ENCODE measurements at regions not wholly inside any gene's neighbourhood (a gene's known extent, or its start where the extent isn't known, plus 50 kb on each side); places are given as distances from the start of the nearest gene placed in this dataset.

DNA sequence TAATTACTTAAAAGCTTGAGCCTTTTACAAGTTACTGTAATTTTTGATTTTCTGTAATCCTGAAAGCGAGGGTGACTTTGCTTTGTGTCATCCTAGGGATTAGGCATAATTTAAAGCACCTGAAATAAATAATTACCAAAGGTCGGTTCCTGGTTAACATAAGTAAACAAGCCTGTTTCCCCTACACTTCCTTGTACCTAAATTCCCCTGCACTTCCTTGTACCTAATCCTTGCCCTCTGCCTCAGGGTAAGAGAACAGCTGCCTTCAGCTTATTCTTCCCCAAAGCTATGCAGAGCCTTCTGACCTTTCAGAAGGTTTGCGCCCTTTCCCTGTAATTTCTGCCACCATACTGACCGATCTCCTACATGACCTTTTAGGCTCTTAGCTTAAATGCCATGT lies 166.1 kb upstream of the PDE5A start:
- POLR2A ChIA-PET, result no interaction called here
- H3K4me3 Mint-ChIP-seq, result no peak overlapping the region
- DNase-seq (no peak), ATAC-seq (no peak)
- no peaks in the 10 kb centered on the region for H3K36me3 Mint-ChIP-seq
- H3K9me3 Mint-ChIP-seq, result peaks cover 0 to 2% (median 0%) of the 10 kb centered on the region in 9 donors
- H3K4me1 Mint-ChIP-seq, result no peaks in the 10 kb centered on the region
- H3K27me3 Mint-ChIP-seq, result peaks cover 0 to 14% (median 2%) of the 10 kb centered on the region in 5 donors
- no peak overlapping the region for H3K27ac Mint-ChIP-seq

DNA sequence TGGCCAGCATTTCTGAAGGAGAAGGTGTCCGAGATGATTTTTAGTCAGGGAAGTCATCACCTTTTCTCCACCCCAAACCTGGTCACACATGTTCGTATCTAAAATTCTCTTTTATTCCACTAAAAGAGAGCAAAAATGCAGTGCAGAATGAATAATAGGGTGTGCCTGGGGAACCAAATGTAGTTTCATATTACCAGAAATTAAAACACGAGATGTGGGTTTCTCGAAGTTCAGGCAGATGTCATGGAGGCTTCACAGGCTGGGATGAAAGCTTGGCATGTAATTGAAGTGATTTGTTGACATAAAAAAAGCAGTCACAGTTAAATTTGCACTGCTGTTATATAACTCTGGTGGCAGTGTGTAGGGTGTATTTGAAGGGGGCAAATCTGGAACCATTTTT lies 165.5 kb upstream of the PDE5A start:
- H3K27me3 Mint-ChIP-seq, result peaks cover 0 to 14% (median 2%) of the 10 kb centered on the region in 5 donors
- no peak overlapping the region for H3K4me3 Mint-ChIP-seq
- DNase-seq (no peak), ATAC-seq (no peak)
- H3K36me3 Mint-ChIP-seq, result no peaks in the 10 kb centered on the region
- H3K27ac Mint-ChIP-seq, result no peak overlapping the region
- H3K4me1 Mint-ChIP-seq, result no peaks in the 10 kb centered on the region
- POLR2A ChIA-PET, result no interaction called here
- H3K9me3 Mint-ChIP-seq, result peaks cover 0 to 2% (median 0%) of the 10 kb centered on the region in 9 donors

DNA sequence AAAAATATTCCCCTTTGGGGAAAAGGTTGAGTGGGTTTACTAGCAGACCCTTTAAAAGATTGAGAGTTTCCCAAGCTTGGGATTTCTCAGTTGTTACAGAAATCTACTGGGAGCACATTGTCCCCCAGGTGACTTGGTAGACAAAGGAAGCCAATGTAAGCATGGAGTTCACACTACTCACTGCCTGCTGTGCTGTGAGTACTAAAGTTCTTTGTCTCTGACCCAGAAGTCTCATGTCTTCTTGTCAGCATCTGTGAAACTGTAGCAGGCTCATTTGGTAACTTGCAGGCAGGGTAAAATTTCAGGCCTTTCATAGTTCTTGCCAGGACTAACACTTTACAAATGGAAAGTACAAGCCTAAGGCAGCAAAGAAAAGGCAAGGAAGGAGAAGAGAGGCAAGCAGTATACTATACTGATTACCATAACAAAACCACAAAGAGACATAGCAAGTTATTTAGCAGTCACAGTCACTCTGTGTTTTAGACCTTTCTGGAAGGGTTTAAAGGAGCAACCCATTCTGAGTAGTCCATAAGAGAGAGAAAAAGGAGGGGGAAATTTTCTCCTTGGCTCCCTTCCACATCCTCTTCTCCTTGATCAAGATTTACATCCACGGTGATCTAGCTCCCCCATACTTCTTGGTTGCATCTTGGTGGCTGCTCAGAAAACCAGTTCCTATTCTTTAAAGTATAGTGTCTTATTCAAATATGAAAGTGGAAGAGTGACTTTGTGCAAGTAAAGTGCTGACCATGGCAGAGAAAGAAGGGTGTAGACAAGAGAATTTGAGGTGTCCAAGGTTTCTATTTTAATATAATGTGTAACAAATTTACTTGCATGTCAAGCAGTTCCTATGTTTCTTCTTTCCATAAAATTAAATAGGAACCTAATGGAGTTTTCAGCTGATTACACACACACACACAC lies 160.0 kb upstream of the PDE5A start:
- H3K4me3 Mint-ChIP-seq, result no peak overlapping the region

DNA sequence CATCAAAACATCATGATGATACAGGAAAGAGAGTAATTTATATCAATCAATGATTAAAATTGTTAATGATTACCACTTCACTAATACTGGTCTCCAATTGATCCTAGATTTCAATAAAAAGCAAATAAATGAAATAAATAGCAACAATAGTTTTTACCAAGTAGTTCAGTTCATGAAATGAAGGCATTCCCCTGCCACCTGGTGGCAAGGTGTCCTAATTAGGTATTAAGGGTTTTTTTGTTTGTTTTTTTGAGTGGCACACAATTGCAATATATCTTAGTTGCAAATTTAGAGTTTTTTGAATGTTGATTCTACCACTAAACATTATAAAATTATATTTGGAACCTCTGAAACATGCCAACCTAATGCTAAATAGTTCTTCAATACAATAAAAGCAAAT lies 157.4 kb upstream of the PDE5A start:
- Mint-ChIP-seq H3K9me3 (peaks cover 0 to 5% (median 0%) of the 10 kb centered on the region in 9 donors), H3K36me3 (no peaks in the 10 kb centered on the region), H3K27me3 (peaks cover 0 to 12% (median 4%) of the 10 kb centered on the region in 5 donors), H3K4me3 (no peak overlapping the region), H3K4me1 (no peaks in the 10 kb centered on the region), H3K27ac (no peak overlapping the region)
- DNase-seq, result no peak
- POLR2A ChIA-PET, result no interaction called here
- ATAC-seq, result no peak

More for the DNA sequence above, 160.0 kb upstream of the PDE5A start:
- no peak for ATAC-seq
- Mint-ChIP-seq H3K4me1 (no peaks in the 10 kb centered on the region), H3K36me3 (no peaks in the 10 kb centered on the region), H3K27me3 (peaks cover 0 to 22% (median 6%) of the 10 kb centered on the region in 5 donors), H3K9me3 (peaks cover 0 to 2% (median 0%) of the 10 kb centered on the region in 9 donors), H3K27ac (no peak overlapping the region)
- POLR2A ChIA-PET, result no interaction called here
- no peak for DNase-seq

DNA sequence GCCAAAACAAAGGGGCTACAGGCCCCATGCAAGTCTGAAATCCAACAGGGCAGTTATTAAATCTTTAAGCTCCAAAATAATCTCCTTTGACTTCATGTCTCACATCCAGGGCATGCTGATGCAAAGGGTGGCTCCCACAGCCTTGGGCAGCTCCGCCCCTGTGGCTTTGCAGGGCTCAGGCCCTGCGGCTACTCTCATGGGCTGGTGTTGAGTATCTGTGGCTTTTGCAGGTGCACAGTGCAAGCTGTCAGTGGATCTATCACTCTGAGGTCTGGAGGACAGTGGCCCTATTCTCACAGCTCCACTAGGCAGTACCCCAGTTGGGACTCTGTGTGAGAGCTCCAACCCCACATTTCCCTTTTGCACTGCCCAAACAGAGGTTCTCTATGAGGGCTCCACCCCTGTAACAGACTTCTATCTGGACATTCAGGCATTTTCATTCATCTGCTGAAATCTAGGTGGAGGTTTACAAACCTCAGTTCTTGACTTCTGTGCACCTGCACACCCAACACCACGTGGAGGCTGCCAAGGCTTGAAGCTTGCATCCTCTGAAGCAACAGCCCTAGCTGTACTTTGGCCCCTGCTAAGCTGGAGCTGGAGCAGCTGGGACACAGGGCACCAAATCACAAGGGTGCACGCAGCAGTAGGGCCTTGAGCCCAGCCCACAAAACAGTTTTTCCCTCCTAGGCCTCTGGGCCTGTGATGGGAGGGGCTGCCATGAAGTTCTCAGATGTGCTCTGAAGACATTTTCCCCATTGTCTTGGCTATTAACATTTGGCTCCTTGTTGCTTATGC lies 154.8 kb upstream of the PDE5A start:
- no peaks in the 10 kb centered on the region for H3K36me3 Mint-ChIP-seq
- POLR2A ChIA-PET, result no interaction called here
- no peaks in the 10 kb centered on the region for H3K4me1 Mint-ChIP-seq
- H3K27ac Mint-ChIP-seq, result no peak overlapping the region
- DNase-seq (no peak), ATAC-seq (no peak)
- no peak overlapping the region for H3K4me3 Mint-ChIP-seq
- H3K27me3 Mint-ChIP-seq, result peaks cover 0 to 12% (median 6%) of the 10 kb centered on the region in 5 donors
- H3K9me3 Mint-ChIP-seq, result peaks cover 0 to 5% (median 0%) of the 10 kb centered on the region in 9 donors

DNA sequence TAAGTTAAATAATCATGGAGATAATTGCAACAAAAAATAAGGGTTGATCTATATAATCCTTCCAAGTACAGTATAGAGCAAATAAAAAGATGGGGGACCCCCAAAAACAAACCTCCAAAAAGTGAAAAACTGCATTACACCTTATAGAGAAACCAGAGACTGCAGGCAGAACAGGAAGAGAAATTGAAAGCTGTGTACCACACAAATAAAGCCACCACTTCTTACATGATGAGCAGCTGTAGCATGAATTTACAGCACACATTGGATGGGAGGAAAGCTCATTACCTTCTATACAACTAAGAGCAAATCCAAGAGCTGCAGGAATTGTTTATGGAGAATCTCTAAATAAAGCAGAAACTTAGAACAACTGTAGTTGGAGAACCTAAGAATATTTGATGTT lies 152.4 kb upstream of the PDE5A start:
- no peak overlapping the region for H3K27ac Mint-ChIP-seq
- H3K36me3 Mint-ChIP-seq, result no peaks in the 10 kb centered on the region
- no peak for ATAC-seq
- H3K27me3 Mint-ChIP-seq, result peaks cover 0 to 10% (median 6%) of the 10 kb centered on the region in 5 donors
- peaks cover 0 to 10% (median 0%) of the 10 kb centered on the region in 9 donors for H3K9me3 Mint-ChIP-seq
- POLR2A ChIA-PET, result no interaction called here
- H3K4me3 Mint-ChIP-seq, result no peak overlapping the region
- no peak for DNase-seq
- H3K4me1 Mint-ChIP-seq, result peaks cover 0 to 2% (median 0%) of the 10 kb centered on the region in 4 donors

DNA sequence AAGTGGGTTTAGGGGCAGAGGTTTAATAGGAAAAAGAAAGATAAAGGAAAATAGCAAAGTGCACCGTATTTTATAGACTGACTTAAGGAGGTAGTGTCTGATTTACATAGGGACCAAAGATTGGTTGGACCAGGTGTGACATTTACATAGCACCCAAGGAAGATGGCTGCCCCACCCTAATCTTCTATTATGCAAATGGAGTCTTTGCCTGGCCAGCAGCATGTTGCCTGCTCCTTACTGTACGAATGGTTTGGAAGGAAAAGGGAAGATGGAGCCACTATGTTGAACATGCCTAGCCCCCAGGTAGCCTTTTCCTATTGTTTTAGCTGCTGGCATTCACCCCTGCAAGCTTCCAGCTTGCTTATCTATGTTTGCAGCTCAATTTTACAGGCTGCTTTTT lies 146.2 kb upstream of the PDE5A start:
- DNase-seq (no peak), ATAC-seq (no peak)
- Mint-ChIP-seq H3K4me1 (peaks cover 0 to 2% (median 0%) of the 10 kb centered on the region in 4 donors), H3K36me3 (no peaks in the 10 kb centered on the region), H3K4me3 (no peak overlapping the region), H3K27me3 (peaks cover 0 to 8% (median 3%) of the 10 kb centered on the region in 5 donors), H3K9me3 (peaks cover 0 to 10% (median 0%) of the 10 kb centered on the region in 9 donors), H3K27ac (no peak overlapping the region)
- POLR2A ChIA-PET, result no interaction called here

DNA sequence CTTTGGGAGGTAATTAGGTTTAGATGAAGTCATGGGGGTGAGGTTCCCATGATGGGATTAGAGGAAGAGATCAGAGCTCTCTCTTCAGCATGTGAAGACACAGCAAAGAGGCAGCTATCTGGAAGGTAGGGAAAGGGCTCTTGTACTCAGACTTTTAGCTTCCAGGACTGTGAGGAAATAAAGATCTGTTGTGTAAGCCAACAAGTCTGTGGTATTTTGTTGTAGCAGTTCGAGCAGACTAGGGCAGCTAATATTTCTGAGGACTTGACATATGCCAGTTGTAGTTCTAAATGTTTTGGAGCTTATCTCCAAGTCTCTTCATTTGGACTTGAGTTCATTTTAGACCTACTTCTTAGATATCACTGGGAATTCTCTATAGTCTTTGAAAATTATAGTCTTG lies 137.3 kb upstream of the PDE5A start:
- ATAC-seq, result no peak
- Mint-ChIP-seq H3K36me3 (no peaks in the 10 kb centered on the region), H3K27me3 (peaks cover 0 to 2% (median 0%) of the 10 kb centered on the region in 5 donors), H3K4me3 (no peak overlapping the region), H3K27ac (no peak overlapping the region), H3K9me3 (peaks cover 0 to 3% (median 0%) of the 10 kb centered on the region in 9 donors), H3K4me1 (no peaks in the 10 kb centered on the region)
- DNase-seq, result no peak
- POLR2A ChIA-PET, result no interaction called here

DNA sequence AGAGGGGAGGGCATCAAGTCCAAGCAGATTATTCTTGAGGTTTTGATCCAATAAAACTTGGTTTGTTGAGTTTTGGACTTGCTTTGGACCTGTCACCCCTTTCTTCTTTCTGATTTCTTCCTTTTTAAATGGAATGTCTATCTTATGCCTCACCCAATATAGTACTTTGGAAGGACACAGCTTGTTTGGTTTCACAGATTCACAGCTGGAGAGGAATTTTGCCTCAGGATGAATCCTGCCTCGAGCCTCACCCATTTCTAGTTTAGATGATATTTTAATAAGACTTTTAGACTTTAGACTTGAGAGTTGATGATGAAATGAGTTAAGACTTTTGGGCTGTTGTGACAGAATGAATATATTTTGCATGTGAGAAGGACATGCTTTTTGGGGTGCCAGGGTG lies 136.9 kb upstream of the PDE5A start:
- DNase-seq (no peak), ATAC-seq (no peak)
- POLR2A ChIA-PET, result no interaction called here
- Mint-ChIP-seq H3K36me3 (no peaks in the 10 kb centered on the region), H3K27me3 (peaks cover 0 to 2% (median 0%) of the 10 kb centered on the region in 5 donors), H3K4me1 (no peaks in the 10 kb centered on the region), H3K9me3 (peaks cover 0 to 3% (median 0%) of the 10 kb centered on the region in 9 donors), H3K27ac (no peak overlapping the region), H3K4me3 (no peak overlapping the region)

DNA sequence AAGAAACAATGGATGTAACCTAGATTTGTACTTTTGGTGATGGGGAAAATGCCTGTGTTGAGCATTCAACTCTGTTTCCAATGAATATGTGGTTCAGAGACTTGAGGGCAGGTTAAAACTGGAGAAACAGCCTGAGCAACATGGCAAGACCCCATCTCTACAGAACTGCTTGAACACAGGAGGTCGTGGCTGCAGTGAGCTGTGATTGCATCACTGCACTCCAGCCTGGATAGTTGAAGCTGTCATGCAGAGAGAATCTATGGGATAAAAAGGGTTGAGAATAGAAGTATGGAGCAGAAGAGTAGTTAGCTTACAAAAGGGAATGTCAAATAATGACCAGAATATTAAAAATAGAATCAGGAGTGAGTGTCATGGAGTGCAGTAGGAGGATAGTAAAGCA lies 134.8 kb upstream of the PDE5A start:
- H3K36me3 Mint-ChIP-seq, result no peaks in the 10 kb centered on the region
- H3K27ac Mint-ChIP-seq, result no peak overlapping the region
- H3K9me3 Mint-ChIP-seq, result peaks cover 0 to 3% (median 0%) of the 10 kb centered on the region in 9 donors
- DNase-seq, result no peak
- H3K27me3 Mint-ChIP-seq, result peaks cover 0 to 8% (median 2%) of the 10 kb centered on the region in 5 donors
- ATAC-seq, result no peak
- H3K4me1 Mint-ChIP-seq, result no peaks in the 10 kb centered on the region
- POLR2A ChIA-PET, result no interaction called here
- no peak overlapping the region for H3K4me3 Mint-ChIP-seq

DNA sequence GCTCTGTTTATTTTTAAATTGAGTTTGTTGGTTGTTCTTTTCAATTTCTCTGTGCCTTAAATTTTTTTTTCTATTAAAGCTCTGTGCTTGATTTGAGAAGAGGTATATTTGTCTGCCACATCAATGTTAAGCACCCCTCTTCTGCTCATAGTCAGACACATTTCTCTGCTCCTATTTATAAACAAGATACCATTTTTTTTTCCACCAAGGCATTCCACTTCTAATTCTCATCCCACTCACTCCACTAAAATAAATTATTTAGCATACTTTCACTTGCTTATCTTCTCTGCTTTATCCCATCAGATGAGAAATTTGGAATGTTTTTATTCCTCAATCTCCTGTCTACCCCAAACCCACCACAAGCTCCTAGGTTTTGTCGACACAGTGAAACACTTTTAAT lies 127.0 kb upstream of the PDE5A start:
- ATAC-seq, result no peak
- Mint-ChIP-seq H3K27ac (no peak overlapping the region), H3K9me3 (no peaks in the 10 kb centered on the region), H3K36me3 (no peaks in the 10 kb centered on the region), H3K4me1 (no peaks in the 10 kb centered on the region), H3K4me3 (no peak overlapping the region), H3K27me3 (peaks cover 3 to 21% (median 12%) of the 10 kb centered on the region in 5 donors)
- no peak for DNase-seq
- POLR2A ChIA-PET, result no interaction called here

DNA sequence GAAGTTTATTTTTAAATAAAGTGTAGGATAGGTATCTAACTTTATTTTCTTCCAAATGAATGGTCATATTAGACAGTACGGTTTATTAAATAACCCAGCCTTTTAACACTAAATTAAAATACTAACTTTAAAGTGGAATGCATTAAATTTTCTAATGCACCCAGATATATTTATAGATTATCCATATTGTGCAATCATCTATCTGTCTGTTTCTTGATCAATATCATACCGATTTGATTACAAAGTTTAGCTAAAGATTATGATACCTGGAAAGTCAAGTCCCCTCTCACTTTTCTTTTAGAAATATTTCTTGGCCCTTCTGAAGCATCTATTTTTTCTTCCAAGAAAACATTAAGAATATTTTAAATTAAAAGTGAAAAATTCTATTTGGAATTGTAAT lies 124.3 kb upstream of the PDE5A start:
- ATAC-seq, result no peak
- Mint-ChIP-seq H3K36me3 (no peaks in the 10 kb centered on the region), H3K27ac (no peak overlapping the region), H3K27me3 (peaks cover 4 to 16% (median 7%) of the 10 kb centered on the region in 5 donors), H3K4me1 (no peaks in the 10 kb centered on the region), H3K4me3 (no peak overlapping the region), H3K9me3 (peaks cover 0 to 2% (median 0%) of the 10 kb centered on the region in 9 donors)
- POLR2A ChIA-PET, result no interaction called here
- no peak for DNase-seq

DNA sequence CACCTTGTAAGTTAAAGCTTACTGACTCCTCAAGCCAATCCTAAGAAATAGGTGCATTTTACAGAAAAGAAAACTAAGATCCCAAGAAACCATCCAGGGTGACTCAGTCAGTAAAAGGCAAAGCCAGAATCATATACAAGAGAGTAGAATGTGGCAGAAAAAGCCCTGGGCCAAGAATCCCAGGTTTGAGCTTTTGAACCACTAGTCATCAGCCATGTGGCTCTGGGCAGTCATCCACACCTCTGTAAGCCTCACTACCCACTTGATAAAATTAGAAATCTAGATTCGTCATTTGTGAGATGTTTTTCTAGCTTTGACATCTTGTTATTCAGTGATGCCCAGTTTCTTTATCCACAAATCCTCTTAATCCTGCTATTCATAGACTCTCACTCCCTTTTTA lies 122.2 kb upstream of the PDE5A start:
- DNase-seq, result no peak
- POLR2A ChIA-PET, result no interaction called here

More for the DNA sequence above, 122.2 kb upstream of the PDE5A start:
- ATAC-seq, result no peak
- Mint-ChIP-seq H3K36me3 (no peaks in the 10 kb centered on the region), H3K4me3 (no peak overlapping the region), H3K27ac (no peak overlapping the region), H3K27me3 (peaks cover 4 to 11% (median 6%) of the 10 kb centered on the region in 5 donors), H3K4me1 (no peaks in the 10 kb centered on the region), H3K9me3 (peaks cover 0 to 2% (median 0%) of the 10 kb centered on the region in 9 donors)

Measured in naive thymus-derived CD8-positive, alpha-beta T cell (primary cell).